Naive thymus-derived CD8-positive, alpha-beta T cell (primary cell): ENCODE measurements at regions not wholly inside any gene's neighbourhood (a gene's known extent, or its start where the extent isn't known, plus 50 kb on each side); places are given as distances from the start of the nearest gene placed in this dataset.
A peak's percentile ranks its signal among the peaks of the same experiment; 100 is the strongest.
"Not testable (repeated sequence)": the region's sequence is repeated elsewhere in the genome, so short reads cannot be mapped to it uniquely, and the experiment has no call there.

Experiments
- ATAC-seq, 2 donors: fragments of 150-1000 bp; cut with Tn5 transposase in 1 of 2; sonication (Bioruptor Pico), chemical (Tn5 transposase) in 1 of 2; 1 replicate in 1 of 2; 2 replicates in 1 of 2; pipeline ENCODE4 v1.10.0; 2021; ENCODE audit warnings: mild to moderate bottlenecking in 2 of 2, moderate library complexity in 2 of 2
- POLR2A ChIA-PET: fragments of 350-600 bp; sonication (Branson Sonifier 250); formaldehyde crosslinking; loops from one replicate; lab custom pipeline; 2021; ENCODE audit warnings: antibody characterized with exemption; lab: Charles Lee
- DNase-seq, 10 donors: peaks; one replicate each; pipeline versions ENCODE4 v3.0.0 to v3.0.0-alpha.2; 2020 to 2022
- H3K27ac Mint-ChIP-seq, 10 donors: one replicate each; pipeline ENCODE4 v1.8.0; 2020 to 2022; ENCODE audit warnings: mild to moderate bottlenecking in 10 of 10, mixed read lengths in 10 of 10, moderate library complexity in 4 of 10, inconsistent platforms in 1 of 10
- H3K27me3 Mint-ChIP-seq, 5 donors: one replicate each; pipeline ENCODE4 v1.8.0; 2021 to 2022; ENCODE audit warnings: mixed read lengths in 5 of 5
- H3K36me3 Mint-ChIP-seq, 3 donors: one replicate each; pipeline ENCODE4 v1.8.0; 2020 to 2022; ENCODE audit warnings: mixed read lengths in 3 of 3, mild to moderate bottlenecking in 2 of 3, inconsistent platforms in 1 of 3
- H3K4me1 Mint-ChIP-seq, 4 donors: one replicate each; pipeline ENCODE4 v1.8.0; 2021 to 2022; ENCODE audit warnings: mixed read lengths in 4 of 4
- H3K4me3 Mint-ChIP-seq, 10 donors: one replicate each; pipeline ENCODE4 v1.8.0; 2020 to 2022; ENCODE audit warnings: mild to moderate bottlenecking in 10 of 10, mixed read lengths in 10 of 10, moderate library complexity in 6 of 10, inconsistent platforms in 1 of 10
- H3K9me3 Mint-ChIP-seq, 9 donors: one replicate each; pipeline ENCODE4 v1.8.0; 2020 to 2022; ENCODE audit warnings: mixed read lengths in 9 of 9, mild to moderate bottlenecking in 3 of 9, inconsistent platforms in 1 of 9, moderate library complexity in 1 of 9

DNA sequence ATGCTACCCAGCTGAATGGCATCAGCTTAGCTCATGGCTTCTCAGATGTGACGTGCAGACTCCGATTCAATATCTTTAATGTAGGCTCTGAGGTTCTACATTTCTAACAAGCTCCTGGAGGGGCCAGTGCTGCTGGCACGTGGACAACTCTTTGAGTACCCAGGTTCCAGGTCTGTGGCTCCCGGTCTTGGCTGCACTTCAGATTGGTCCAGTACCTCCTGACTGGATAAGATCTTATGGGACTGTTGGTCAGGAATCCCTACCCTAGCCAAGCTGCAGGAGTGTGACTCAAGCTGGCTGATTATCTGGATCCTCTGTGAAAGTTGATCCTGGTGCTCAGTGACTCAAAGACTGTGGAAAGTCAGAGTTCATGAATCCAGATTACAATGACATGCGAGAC, 222.1 kb downstream of the ANKRD30B start:
- H3K27ac Mint-ChIP-seq = no peak overlapping the region
- H3K4me1 Mint-ChIP-seq = no peaks in the 10 kb centered on the region
- no peaks in the 10 kb centered on the region for H3K36me3 Mint-ChIP-seq
- POLR2A ChIA-PET = no interaction called here
- H3K27me3 Mint-ChIP-seq = peaks cover 0 to 3% (median 0%) of the 10 kb centered on the region in 5 donors
- ATAC-seq = no peak
- peaks cover 0 to 2% (median 0%) of the 10 kb centered on the region in 9 donors for H3K9me3 Mint-ChIP-seq
- no peak for DNase-seq
- H3K4me3 Mint-ChIP-seq = no peak overlapping the region

DNA sequence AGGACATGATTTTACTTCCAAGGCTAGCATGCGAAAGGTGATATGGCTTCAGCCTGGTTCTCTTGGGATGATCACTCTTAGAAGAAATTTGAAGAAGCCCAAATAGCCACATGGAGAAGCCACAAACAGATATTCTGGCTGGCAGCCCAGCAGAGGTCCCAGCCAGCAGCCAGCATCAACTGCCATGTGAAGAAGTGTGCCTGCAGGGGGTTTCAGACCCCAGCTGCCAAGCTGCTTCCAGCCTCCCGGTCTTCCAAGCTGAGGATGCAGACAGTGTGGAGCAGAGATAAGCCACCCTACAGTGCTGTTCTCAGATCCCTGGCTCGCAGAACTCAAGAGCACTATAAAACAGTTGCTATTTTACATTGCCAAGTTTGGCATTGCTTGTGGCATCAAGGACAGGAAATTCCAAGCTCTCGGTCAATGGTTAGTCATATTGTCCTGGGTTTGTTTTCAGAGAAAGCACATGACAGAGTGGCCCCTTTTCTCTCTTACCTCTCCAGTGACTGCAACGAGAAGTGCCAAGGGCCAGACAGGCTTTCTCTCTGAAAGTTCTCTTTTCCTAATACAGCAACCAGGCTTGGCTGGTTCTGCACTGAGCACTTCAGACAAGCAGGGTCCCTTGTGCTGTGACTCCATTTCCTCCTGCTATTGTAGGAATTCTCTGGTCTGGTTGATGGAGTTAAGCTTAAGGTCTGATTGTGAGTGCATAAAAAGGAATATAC, 223.7 kb downstream of the ANKRD30B start:
- H3K9me3 Mint-ChIP-seq = peaks cover 0 to 2% (median 0%) of the 10 kb centered on the region in 9 donors
- H3K4me1 Mint-ChIP-seq = no peaks in the 10 kb centered on the region
- POLR2A ChIA-PET = no interaction called here
- no peaks in the 10 kb centered on the region for H3K36me3 Mint-ChIP-seq
- no peak overlapping the region for H3K27ac Mint-ChIP-seq
- no peak overlapping the region for H3K4me3 Mint-ChIP-seq
- no peak for DNase-seq
- no peak for ATAC-seq
- H3K27me3 Mint-ChIP-seq = peaks cover 0 to 7% (median 0%) of the 10 kb centered on the region in 5 donors

DNA sequence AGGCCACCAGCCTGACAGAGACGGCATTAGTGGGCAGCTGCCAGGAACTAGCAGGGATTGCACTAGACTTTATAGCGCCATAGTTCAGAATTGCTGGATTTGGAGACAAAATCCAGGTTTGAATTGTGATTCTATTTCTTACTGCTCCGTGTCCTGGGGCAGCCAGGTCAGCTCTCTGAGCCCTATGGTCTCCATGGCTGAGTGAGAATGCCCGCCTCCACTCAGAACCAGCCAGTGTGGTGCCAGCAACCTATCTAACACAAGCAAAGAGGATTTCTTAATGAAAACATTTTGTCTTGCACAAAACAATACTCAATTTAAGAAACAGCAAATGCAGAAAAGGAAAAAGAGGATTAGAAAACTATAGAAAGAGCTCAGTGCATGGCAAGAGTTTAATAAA, 225.4 kb downstream of the ANKRD30B start:
- H3K36me3 Mint-ChIP-seq, POLR2A ChIA-PET, H3K27ac Mint-ChIP-seq, DNase-seq, H3K4me3 Mint-ChIP-seq, H3K4me1 Mint-ChIP-seq, ATAC-seq, H3K9me3 Mint-ChIP-seq: not testable (repeated sequence)
- H3K27me3 Mint-ChIP-seq = peaks cover 0 to 24% (median 5%) of the 10 kb centered on the region in 5 donors

DNA sequence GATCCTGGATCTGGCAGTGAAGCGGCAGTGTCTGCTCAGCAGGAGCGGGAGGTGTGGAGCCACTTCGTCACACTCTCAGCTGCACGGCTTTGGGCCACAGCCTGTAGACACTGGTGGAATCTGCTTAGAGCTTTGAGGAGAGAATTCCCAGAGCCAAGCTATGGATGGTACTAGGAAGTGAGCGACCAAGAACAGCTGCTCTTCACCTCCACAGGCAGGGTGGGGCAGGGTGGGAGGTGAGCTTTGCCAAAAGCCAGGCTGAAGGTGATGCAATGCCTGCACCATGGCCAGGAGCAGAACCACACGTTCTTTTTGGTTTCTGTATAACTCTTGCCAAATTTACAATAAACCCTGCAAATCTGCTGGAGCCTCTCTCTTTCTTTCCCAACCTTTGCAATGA, 226.1 kb downstream of the ANKRD30B start:
- DNase-seq (no peak), ATAC-seq (no peak)
- POLR2A ChIA-PET = no interaction called here
- H3K27ac Mint-ChIP-seq = no peak overlapping the region
- no peak overlapping the region for H3K4me3 Mint-ChIP-seq
- peaks cover 0 to 24% (median 5%) of the 10 kb centered on the region in 5 donors for H3K27me3 Mint-ChIP-seq
- no peaks in the 10 kb centered on the region for H3K4me1 Mint-ChIP-seq
- no peaks in the 10 kb centered on the region for H3K36me3 Mint-ChIP-seq
- peaks cover 0 to 2% (median 0%) of the 10 kb centered on the region in 9 donors for H3K9me3 Mint-ChIP-seq

- no peaks in the 10 kb centered on the region for H3K4me1 Mint-ChIP-seq
- DNase-seq (no peak), ATAC-seq (no peak)
- peaks cover 0 to 2% (median 0%) of the 10 kb centered on the region in 9 donors for H3K9me3 Mint-ChIP-seq
- peaks cover 0 to 24% (median 5%) of the 10 kb centered on the region in 5 donors for H3K27me3 Mint-ChIP-seq
- POLR2A ChIA-PET = no interaction called here
- H3K27ac Mint-ChIP-seq = no peak overlapping the region
- H3K36me3 Mint-ChIP-seq = no peaks in the 10 kb centered on the region
- H3K4me3 Mint-ChIP-seq = no peak overlapping the region
These were observed 226.6 kb downstream of the ANKRD30B start for GRCh38 chr18:14974576-14974975.

DNA sequence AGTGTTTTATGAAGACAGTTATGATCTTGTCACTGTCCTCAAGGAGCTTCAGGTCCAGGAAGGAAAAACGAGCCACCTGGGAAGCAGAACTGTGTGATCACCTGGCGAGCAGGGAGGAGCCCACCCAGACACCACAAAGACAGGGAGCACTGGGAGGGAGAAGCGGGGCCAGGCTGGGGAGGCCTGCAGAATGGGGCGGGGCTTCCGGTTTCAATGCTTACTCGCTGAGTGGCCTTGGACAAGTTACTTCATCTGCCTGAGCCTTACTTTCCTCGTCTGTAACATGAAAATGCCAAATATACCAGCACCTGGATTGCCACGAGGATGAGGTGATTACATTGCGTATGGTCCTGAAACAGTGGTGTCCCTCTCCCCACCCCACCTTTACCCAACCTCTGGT, 227.5 kb downstream of the ANKRD30B start:
- ATAC-seq (no peak), DNase-seq (no peak)
- Mint-ChIP-seq H3K27ac (no peak overlapping the region), H3K36me3 (no peaks in the 10 kb centered on the region), H3K4me3 (no peak overlapping the region), H3K27me3 (peaks cover 0 to 24% (median 5%) of the 10 kb centered on the region in 5 donors), H3K9me3 (peaks cover 0 to 2% (median 0%) of the 10 kb centered on the region in 9 donors), H3K4me1 (no peaks in the 10 kb centered on the region)
- POLR2A ChIA-PET = no interaction called here

DNA sequence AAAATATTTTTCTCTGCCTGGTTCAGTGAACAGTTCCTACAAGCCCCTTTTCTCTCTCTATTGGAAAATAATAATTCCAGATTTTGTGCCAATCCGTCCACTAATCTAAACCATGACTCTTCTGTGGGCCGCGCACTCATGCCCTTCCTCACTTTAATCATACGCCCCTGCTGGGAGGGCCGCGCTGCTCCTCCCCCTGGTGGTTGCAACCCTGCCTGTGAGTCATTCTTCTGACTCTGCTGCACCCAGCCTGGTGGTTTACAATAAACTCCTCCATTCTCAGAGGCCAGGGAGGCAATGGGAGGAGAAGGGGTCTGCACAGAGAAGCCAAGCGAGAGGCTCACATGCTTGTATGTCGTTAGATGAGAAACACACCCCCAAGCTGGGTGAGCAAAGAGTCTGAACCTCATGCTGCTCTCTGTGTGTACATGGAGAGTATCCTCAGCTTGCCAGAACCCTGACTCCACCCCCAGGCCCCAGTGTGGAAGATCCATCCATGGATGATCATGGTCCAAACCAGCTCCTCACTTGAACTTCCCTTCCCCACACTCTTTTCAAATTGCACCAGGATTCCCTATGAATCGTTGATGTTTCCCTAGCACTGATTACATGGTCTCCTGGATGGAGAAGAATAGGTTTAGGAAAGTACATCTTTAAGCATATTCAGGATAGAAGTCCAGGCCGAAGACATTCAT, 228.9 kb downstream of the ANKRD30B start:
- no peak for DNase-seq

GRCh38 chr18:14978191-14978590, 230.2 kb downstream of the ANKRD30B start:
- Mint-ChIP-seq H3K27ac (peak overlapping the region in 2 of 10 donors; percentile 19 to 34), H3K36me3 (no peaks in the 10 kb centered on the region), H3K4me1 (no peaks in the 10 kb centered on the region), H3K27me3 (peaks cover 0 to 24% (median 5%) of the 10 kb centered on the region in 5 donors), H3K9me3 (peaks cover 0 to 8% (median 0%) of the 10 kb centered on the region in 9 donors), H3K4me3 (no peak overlapping the region)
- ATAC-seq (no peak), DNase-seq (no peak)
- POLR2A ChIA-PET = no interaction called here

More for the DNA sequence above, 228.9 kb downstream of the ANKRD30B start:
- peaks cover 0 to 24% (median 5%) of the 10 kb centered on the region in 5 donors for H3K27me3 Mint-ChIP-seq
- H3K36me3 Mint-ChIP-seq = no peaks in the 10 kb centered on the region
- H3K4me1 Mint-ChIP-seq = no peaks in the 10 kb centered on the region
- POLR2A ChIA-PET = no interaction called here
- H3K4me3 Mint-ChIP-seq = no peak overlapping the region
- no peak for ATAC-seq
- no peak overlapping the region for H3K27ac Mint-ChIP-seq
- peaks cover 0 to 2% (median 0%) of the 10 kb centered on the region in 9 donors for H3K9me3 Mint-ChIP-seq

GRCh38 chr18:14978962-14979535, 231.1 kb downstream of the ANKRD30B start:
- H3K27me3 Mint-ChIP-seq = peaks cover 0 to 24% (median 5%) of the 10 kb centered on the region in 5 donors
- peaks cover 0 to 8% (median 0%) of the 10 kb centered on the region in 9 donors for H3K9me3 Mint-ChIP-seq
- DNase-seq (no peak), ATAC-seq (no peak)
- H3K4me3 Mint-ChIP-seq = no peak overlapping the region
- H3K36me3 Mint-ChIP-seq = no peaks in the 10 kb centered on the region
- no peak overlapping the region for H3K27ac Mint-ChIP-seq
- no peaks in the 10 kb centered on the region for H3K4me1 Mint-ChIP-seq
- POLR2A ChIA-PET = no interaction called here

GRCh38 chr18:14979875-14980274, 231.9 kb downstream of the ANKRD30B start:
- POLR2A ChIA-PET = no interaction called here
- H3K4me3 Mint-ChIP-seq = no peak overlapping the region

GRCh38 chr18:14984531-14984930, 236.6 kb downstream of the ANKRD30B start:
- H3K4me3 Mint-ChIP-seq, POLR2A ChIA-PET, ATAC-seq, H3K36me3 Mint-ChIP-seq, DNase-seq, H3K4me1 Mint-ChIP-seq, H3K9me3 Mint-ChIP-seq, H3K27me3 Mint-ChIP-seq, H3K27ac Mint-ChIP-seq: not testable (repeated sequence)

More at GRCh38 chr18:14979875-14980274, 231.9 kb downstream of the ANKRD30B start:
- no peak for DNase-seq
- no peaks in the 10 kb centered on the region for H3K36me3 Mint-ChIP-seq
- H3K4me1 Mint-ChIP-seq = no peaks in the 10 kb centered on the region
- H3K9me3 Mint-ChIP-seq = peaks cover 0 to 8% (median 0%) of the 10 kb centered on the region in 9 donors
- H3K27ac Mint-ChIP-seq = no peak overlapping the region
- H3K27me3 Mint-ChIP-seq = peaks cover 0 to 24% (median 5%) of the 10 kb centered on the region in 5 donors
- no peak for ATAC-seq

DNA sequence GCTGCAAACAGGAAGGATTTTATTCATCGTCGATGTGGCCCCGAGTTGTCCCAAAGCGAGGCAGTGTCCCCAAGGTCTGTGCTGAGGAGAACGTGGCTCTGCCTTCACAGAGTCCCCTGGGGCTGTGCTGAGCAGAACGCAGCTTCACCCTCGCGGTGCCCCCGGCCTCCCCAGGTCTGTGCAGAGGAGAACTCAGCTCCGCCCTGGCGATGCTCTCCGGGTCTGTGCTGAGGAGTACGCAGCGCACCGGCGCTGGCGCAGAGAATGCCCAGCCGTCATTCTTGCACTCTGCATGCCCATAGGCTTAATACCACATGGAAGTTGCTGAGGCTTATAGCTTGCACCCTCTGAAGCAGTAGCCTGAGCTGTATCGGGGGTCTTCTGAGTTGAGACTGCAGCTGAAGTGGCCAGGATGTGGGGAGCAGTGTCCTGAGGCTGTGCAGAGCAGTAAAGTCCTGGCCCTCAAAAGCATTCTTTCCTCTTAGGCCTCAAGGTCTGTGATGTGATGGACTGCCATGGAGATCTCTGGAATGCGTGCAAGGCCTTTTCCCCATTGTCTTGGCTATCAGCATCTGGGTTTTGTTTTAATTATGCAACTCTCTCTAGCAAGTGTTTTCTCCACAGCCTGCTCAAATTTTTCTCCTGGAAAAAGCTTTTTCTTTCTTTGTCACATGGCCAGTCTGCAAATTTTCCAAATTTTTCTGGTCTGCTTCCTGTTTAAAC, 237.5 kb downstream of the ANKRD30B start:
- POLR2A ChIA-PET, H3K27me3 Mint-ChIP-seq: not testable (repeated sequence)

More for the DNA sequence above, 237.5 kb downstream of the ANKRD30B start:
- not testable (repeated sequence) for H3K36me3 Mint-ChIP-seq, H3K4me1 Mint-ChIP-seq, DNase-seq, H3K9me3 Mint-ChIP-seq, H3K4me3 Mint-ChIP-seq, ATAC-seq
- peak overlapping the region in 1 of 10 donors; percentile 16 for H3K27ac Mint-ChIP-seq
